Pons (tissue), 1 donor: ENCODE measurements at regions not wholly inside any gene's neighbourhood (a gene's known extent, or its start where the extent isn't known, plus 50 kb on each side); places are given as distances from the start of the nearest gene placed in this dataset.
"Not testable (repeated sequence)": the region's sequence is repeated elsewhere in the genome, so short reads cannot be mapped to it uniquely, and the experiment has no call there.

ENCODE experiments used
- DNase-seq: peaks from one replicate; pipeline ENCODE4 v3.0.0-alpha.2; 2016; ENCODE audit warnings: low spot score

- DNase-seq: no peak
Measured at GRCh38 chr2:155525199-155525598, 807.3 kb downstream of the NR4A2 start.

- DNase-seq: no peak
Measured at GRCh38 chr2:155519529-155520130, 812.9 kb downstream of the NR4A2 start.

GRCh38 chr2:155518094-155518493 is 814.4 kb downstream of the NR4A2 start:
- DNase-seq: no peak

- no peak for DNase-seq
Measured at GRCh38 chr2:155517362-155517761, 815.2 kb downstream of the NR4A2 start.

- no peak for DNase-seq
Measured at GRCh38 chr2:155513248-155513647, 814.8 kb downstream of the KCNJ3 start.

- no peak for DNase-seq
Measured at GRCh38 chr2:155502766-155503165, 804.3 kb downstream of the KCNJ3 start.

- DNase-seq: peak; percentile 2
Measured at GRCh38 chr2:155498106-155498505, 799.6 kb downstream of the KCNJ3 start.

- DNase-seq: no peak
Measured at GRCh38 chr2:155494744-155495143, 796.2 kb downstream of the KCNJ3 start.

GRCh38 chr2:155485141-155485842 is 786.8 kb downstream of the KCNJ3 start:
- no peak for DNase-seq

GRCh38 chr2:155481141-155481540 is 782.6 kb downstream of the KCNJ3 start:
- DNase-seq: no peak

- not testable (repeated sequence) for DNase-seq
Measured at GRCh38 chr2:155472018-155472417, 773.5 kb downstream of the KCNJ3 start.

- no peak for DNase-seq
Measured at GRCh38 chr2:155456222-155456621, 757.7 kb downstream of the KCNJ3 start.

- DNase-seq: no peak
Measured at GRCh38 chr2:155442755-155443372, 744.4 kb downstream of the KCNJ3 start.

GRCh38 chr2:155442088-155442487 is 743.6 kb downstream of the KCNJ3 start:
- DNase-seq: no peak

- DNase-seq: no peak
Measured at GRCh38 chr2:155431004-155431507, 732.6 kb downstream of the KCNJ3 start.

- DNase-seq: no peak
Measured at GRCh38 chr2:155427470-155427869, 729.0 kb downstream of the KCNJ3 start.

GRCh38 chr2:155424518-155424917 is 726.0 kb downstream of the KCNJ3 start:
- DNase-seq: no peak

- DNase-seq: no peak
Measured at GRCh38 chr2:155418753-155419152, 720.3 kb downstream of the KCNJ3 start.

- no peak for DNase-seq
Measured at GRCh38 chr2:155412598-155412997, 714.1 kb downstream of the KCNJ3 start.

- DNase-seq: no peak
Measured at GRCh38 chr2:155404433-155405002, 706.0 kb downstream of the KCNJ3 start.

- no peak for DNase-seq
Measured at GRCh38 chr2:155393406-155393805, 694.9 kb downstream of the KCNJ3 start.

- no peak for DNase-seq
Measured at GRCh38 chr2:155391613-155392130, 693.2 kb downstream of the KCNJ3 start.

- no peak for DNase-seq
Measured at GRCh38 chr2:155389224-155389623, 690.7 kb downstream of the KCNJ3 start.
